GM21825 (cell line): ENCODE measurements at regions not wholly inside any gene's neighbourhood (a gene's known extent, or its start where the extent isn't known, plus 50 kb on each side); places are given as distances from the start of the nearest gene placed in this dataset.

ENCODE experiments used
- ATAC-seq: cut with Tn5 transposase; IDR thresholded peaks from one replicate; pipeline ENCODE4 v1.9.1; 2021; ENCODE audit warnings: mild to moderate bottlenecking, moderate library complexity; ENCODE audit not compliant: unreplicated experiment

- no peak for ATAC-seq
Measured at GRCh38 chr5:4541334-4541733, 598.8 kb upstream of the ADAMTS16 start.

- ATAC-seq, result no peak
Measured at GRCh38 chr5:4542145-4542778, 597.9 kb upstream of the ADAMTS16 start.

GRCh38 chr5:4544049-4544670 is 596.0 kb upstream of the ADAMTS16 start:
- ATAC-seq, result no peak

- ATAC-seq, result no peak
Measured at GRCh38 chr5:4547547-4547946, 592.6 kb upstream of the ADAMTS16 start.

- no peak for ATAC-seq
Measured at GRCh38 chr5:4548341-4548740, 591.8 kb upstream of the ADAMTS16 start.

- ATAC-seq, result no peak
Measured at GRCh38 chr5:4549351-4549750, 590.8 kb upstream of the ADAMTS16 start.

- ATAC-seq, result no peak
Measured at GRCh38 chr5:4551034-4551433, 589.1 kb upstream of the ADAMTS16 start.

- no peak for ATAC-seq
Measured at GRCh38 chr5:4553130-4553529, 587.0 kb upstream of the ADAMTS16 start.

- no peak for ATAC-seq
Measured at GRCh38 chr5:4553978-4554377, 586.2 kb upstream of the ADAMTS16 start.

GRCh38 chr5:4555725-4556285 is 584.3 kb upstream of the ADAMTS16 start:
- no peak for ATAC-seq

GRCh38 chr5:4561403-4561802 is 578.7 kb upstream of the ADAMTS16 start:
- no peak for ATAC-seq

GRCh38 chr5:4563400-4563799 is 576.7 kb upstream of the ADAMTS16 start:
- ATAC-seq, result no peak

GRCh38 chr5:4570047-4570995 is 569.8 kb upstream of the ADAMTS16 start:
- ATAC-seq, result no peak

GRCh38 chr5:4571248-4571948 is 568.7 kb upstream of the ADAMTS16 start:
- no peak for ATAC-seq

- no peak for ATAC-seq
Measured at GRCh38 chr5:4572311-4573100, 567.6 kb upstream of the ADAMTS16 start.

GRCh38 chr5:4575608-4576007 is 564.5 kb upstream of the ADAMTS16 start:
- ATAC-seq, result no peak

- no peak for ATAC-seq
Measured at GRCh38 chr5:4576161-4576748, 563.9 kb upstream of the ADAMTS16 start.

- no peak for ATAC-seq
Measured at GRCh38 chr5:4576908-4577307, 563.2 kb upstream of the ADAMTS16 start.

GRCh38 chr5:4579679-4580078 is 560.5 kb upstream of the ADAMTS16 start:
- ATAC-seq, result no peak

GRCh38 chr5:4580772-4581171 is 559.4 kb upstream of the ADAMTS16 start:
- ATAC-seq, result no peak
